DND-41 (cell line): ENCODE measurements at regions not wholly inside any gene's neighbourhood (a gene's known extent, or its start where the extent isn't known, plus 50 kb on each side); places are given as distances from the start of the nearest gene placed in this dataset.

Source experiments
- ATAC-seq: fragments of 200-7000 bp; cut with Tn5 transposase; 3 replicates; pipeline ENCODE4 v1.9.1; 2021; ENCODE audit warnings: low read depth; ENCODE audit not compliant: insufficient read depth
- DNase-seq: peaks from one replicate; pipeline ENCODE4 v3.0.0-alpha.2; 2020
- H2AFZ ChIP-seq: 2 replicates; pipeline ENCODE4 v1.6.0; 2012; ENCODE audit warnings: low read depth, low read length
- H3K27ac ChIP-seq: 2 replicates; pipeline ENCODE4 v1.5.1; 2012; ENCODE audit warnings: low read length, inconsistent platforms
- H3K27me3 ChIP-seq: fragments of 200-600 bp; sonication (generic); 2 replicates; pipeline ENCODE4 v1.6.0; 2012; ENCODE audit warnings: low read length, mild to moderate bottlenecking, inconsistent platforms; ENCODE audit not compliant: insufficient read depth, poor library complexity
- H3K36me3 ChIP-seq: 2 replicates; pipeline ENCODE4 v1.5.1; 2012; ENCODE audit warnings: low read length, inconsistent platforms; ENCODE audit not compliant: insufficient read depth
- H3K4me1 ChIP-seq: 2 replicates; pipeline ENCODE4 v1.5.1; 2012; ENCODE audit warnings: mild to moderate bottlenecking, low read length; ENCODE audit not compliant: insufficient read depth
- H3K4me2 ChIP-seq: 2 replicates; pipeline ENCODE4 v1.6.0; 2012; ENCODE audit warnings: mild to moderate bottlenecking, moderate library complexity, low read length, inconsistent platforms; ENCODE audit not compliant: insufficient read depth
- H3K4me3 ChIP-seq, 2 experiments: fragments of 200-600 bp in 1 of 2; shearing (Covaris generic) in 1 of 2; 2 replicates each; pipeline ENCODE4 v1.5.1; 2012 to 2016; ENCODE audit warnings: inconsistent platforms in 2 of 2, low read length in 2 of 2, mild to moderate bottlenecking in 2 of 2, low read depth in 1 of 2, moderate library complexity in 1 of 2
- H3K79me2 ChIP-seq: 2 replicates; pipeline ENCODE4 v1.6.0; 2012; ENCODE audit warnings: low read length, inconsistent platforms; ENCODE audit not compliant: insufficient read depth
- H3K9ac ChIP-seq: 2 replicates; pipeline ENCODE4 v1.6.0; 2012; ENCODE audit warnings: low read depth, mild to moderate bottlenecking, inconsistent platforms, low read length, moderate library complexity
- H3K9me3 ChIP-seq: 2 replicates; pipeline ENCODE4 v1.5.1; 2012; ENCODE audit warnings: low read length, moderate library complexity, mild to moderate bottlenecking, inconsistent platforms; ENCODE audit not compliant: insufficient read depth, severe bottlenecking
- H4K20me1 ChIP-seq: 2 replicates; pipeline ENCODE4 v1.6.0; 2012; ENCODE audit warnings: low read length; ENCODE audit not compliant: insufficient read depth
- CTCF ChIP-seq: IDR thresholded peaks from 2 replicates; pipeline ENCODE4 v1.5.1; 2012; ENCODE audit warnings: borderline replicate concordance, low read length, moderate library complexity, mild to moderate bottlenecking; ENCODE audit not compliant: poor library complexity, severe bottlenecking; ENCODE audit errors: extremely low read depth
- EZH2 ChIP-seq: IDR thresholded peaks from 3 replicates; pipeline ENCODE4 v1.6.1; 2012; ENCODE audit warnings: borderline replicate concordance, low read depth, mild to moderate bottlenecking, moderate library complexity, low read length, inconsistent platforms; ENCODE audit not compliant: severe bottlenecking

GRCh38 chr14:60363275-60363674, 114.3 kb downstream of the PPM1A start:
- Histone ChIP-seq H3K27ac (no peak overlapping the region), H4K20me1 (no peaks in the 10 kb centered on the region), H3K4me1 (no peaks in the 10 kb centered on the region), H3K4me3 (no peak overlapping the region), H2AFZ (no peak overlapping the region), H3K9me3 (no peaks in the 10 kb centered on the region), H3K9ac (no peak overlapping the region), H3K27me3 (no peaks in the 10 kb centered on the region), H3K4me2 (no peak overlapping the region), H3K36me3 (no peaks in the 10 kb centered on the region), H3K79me2 (no peaks in the 10 kb centered on the region)
- no peak for ATAC-seq
- DNase-seq: no peak
- no peak for TF ChIP-seq EZH2
- no peak for TF ChIP-seq CTCF

DNA sequence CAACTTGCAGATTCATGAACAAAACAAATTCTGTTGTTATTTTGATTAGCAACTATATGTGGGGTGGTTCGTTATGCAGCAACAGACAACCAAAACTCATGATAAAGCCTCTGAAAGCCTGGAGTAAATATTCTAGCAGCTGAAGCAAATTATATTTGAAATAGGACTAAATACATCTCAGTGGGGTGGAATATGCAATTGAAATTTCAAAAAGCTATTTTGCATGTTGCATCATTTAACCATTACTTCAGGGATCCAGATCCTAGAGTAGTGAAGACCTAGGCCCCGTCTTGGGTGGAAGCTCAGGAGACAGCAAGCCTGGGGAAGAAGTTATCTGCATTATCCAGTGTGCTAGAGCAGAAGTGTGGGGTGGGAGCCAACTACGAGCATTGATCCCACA, 114.7 kb downstream of the PPM1A start:
- no peaks in the 10 kb centered on the region for H4K20me1 ChIP-seq
- no peak overlapping the region for H3K27ac ChIP-seq
- ATAC-seq (no peak), DNase-seq (no peak)
- no peaks in the 10 kb centered on the region for H3K27me3 ChIP-seq
- H3K9me3 ChIP-seq: no peaks in the 10 kb centered on the region
- H3K4me2 ChIP-seq: no peak overlapping the region
- H3K4me3 ChIP-seq: no peak overlapping the region
- no peak overlapping the region for H3K9ac ChIP-seq
- H3K79me2 ChIP-seq: no peaks in the 10 kb centered on the region
- TF ChIP-seq CTCF (no peak), EZH2 (no peak)
- no peaks in the 10 kb centered on the region for H3K4me1 ChIP-seq
- no peak overlapping the region for H2AFZ ChIP-seq
- H3K36me3 ChIP-seq: no peaks in the 10 kb centered on the region

GRCh38 chr14:60381909-60382308, 104.0 kb downstream of the C14orf39 start:
- Histone ChIP-seq H3K9me3 (no peaks in the 10 kb centered on the region), H3K4me1 (no peaks in the 10 kb centered on the region), H3K27me3 (no peaks in the 10 kb centered on the region), H3K27ac (no peak overlapping the region), H3K9ac (no peak overlapping the region), H2AFZ (no peak overlapping the region), H3K4me3 (no peak overlapping the region), H3K36me3 (no peaks in the 10 kb centered on the region), H3K4me2 (no peak overlapping the region), H4K20me1 (no peaks in the 10 kb centered on the region), H3K79me2 (no peaks in the 10 kb centered on the region)
- no peak for DNase-seq
- TF ChIP-seq CTCF (no peak), EZH2 (no peak)
- no peak for ATAC-seq
